AG08395 (cell line): ENCODE measurements at regions not wholly inside any gene's neighbourhood (a gene's known extent, or its start where the extent isn't known, plus 50 kb on each side); places are given as distances from the start of the nearest gene placed in this dataset.

Experiments used
- DNase-seq: peaks from one replicate; pipeline ENCODE4 v3.0.0; 2012; ENCODE audit warnings: mixed read lengths, low spot score

DNA sequence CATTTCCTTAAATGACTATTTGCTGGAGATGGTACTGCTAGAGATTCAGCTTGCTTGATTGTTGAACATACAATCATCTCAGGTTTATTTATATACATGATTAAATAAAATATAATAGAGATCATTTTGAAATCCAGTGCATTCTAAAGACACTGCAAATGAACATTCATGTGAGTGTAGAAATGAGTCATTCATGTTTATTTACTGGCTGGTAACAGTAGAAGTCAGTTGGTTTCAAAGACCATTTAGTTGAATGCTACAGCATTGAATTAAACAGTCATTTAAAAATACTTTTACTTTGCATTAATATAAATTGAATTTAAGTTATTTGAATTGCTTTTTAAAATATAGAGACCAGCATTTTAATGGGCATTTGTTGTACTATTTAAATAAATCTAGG is 551.9 kb upstream of the GOLIM4 start:
- DNase-seq = no peak

GRCh38 chr3:168645180-168645579 is 549.5 kb upstream of the GOLIM4 start:
- DNase-seq = no peak

GRCh38 chr3:168628549-168628948 is 532.8 kb upstream of the GOLIM4 start:
- DNase-seq = no peak

DNA sequence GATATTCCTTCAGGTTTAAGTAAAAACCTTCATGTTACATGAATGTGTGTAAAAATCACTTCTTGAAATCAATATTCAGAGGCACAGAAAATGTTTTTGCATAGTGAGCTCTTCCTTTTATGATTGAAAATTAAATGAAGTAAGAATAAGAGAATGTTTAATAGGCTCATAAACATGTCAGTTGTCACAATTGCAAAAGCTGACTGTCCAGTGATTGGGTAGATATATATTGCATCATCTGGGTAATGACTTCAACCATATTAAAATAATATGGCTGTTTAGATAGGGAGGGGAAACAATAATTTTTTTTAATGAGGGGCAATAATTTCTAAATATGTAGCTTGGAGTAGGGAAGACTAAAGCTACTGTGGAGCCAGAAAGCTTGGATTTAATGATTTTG is 529.8 kb upstream of the GOLIM4 start:
- no peak for DNase-seq

- DNase-seq = no peak
Measured at GRCh38 chr3:168624892-168625448, 529.2 kb upstream of the GOLIM4 start.

GRCh38 chr3:168624195-168624594 is 528.5 kb upstream of the GOLIM4 start:
- no peak for DNase-seq

DNA sequence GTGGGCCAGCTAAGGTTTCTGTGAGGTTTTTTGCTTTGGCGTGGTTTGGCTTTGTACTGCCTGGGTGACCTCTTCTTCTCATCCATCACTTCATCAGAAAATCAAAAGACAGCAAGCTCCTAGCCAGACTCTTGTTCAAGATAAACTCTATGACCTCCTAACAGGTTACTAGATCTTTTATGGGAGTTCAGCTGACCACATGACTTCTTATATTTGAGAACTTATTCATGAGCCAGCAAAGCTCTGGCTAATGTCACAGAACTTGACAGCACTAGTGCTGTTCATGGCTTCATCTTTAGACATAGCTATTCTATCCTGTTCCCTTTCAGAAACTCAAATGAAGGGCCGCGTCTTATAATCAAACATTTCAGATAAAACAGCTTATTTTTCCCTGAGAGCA is 527.1 kb upstream of the GOLIM4 start:
- DNase-seq = no peak

GRCh38 chr3:168620854-168621253 is 525.1 kb upstream of the GOLIM4 start:
- no peak for DNase-seq

DNA sequence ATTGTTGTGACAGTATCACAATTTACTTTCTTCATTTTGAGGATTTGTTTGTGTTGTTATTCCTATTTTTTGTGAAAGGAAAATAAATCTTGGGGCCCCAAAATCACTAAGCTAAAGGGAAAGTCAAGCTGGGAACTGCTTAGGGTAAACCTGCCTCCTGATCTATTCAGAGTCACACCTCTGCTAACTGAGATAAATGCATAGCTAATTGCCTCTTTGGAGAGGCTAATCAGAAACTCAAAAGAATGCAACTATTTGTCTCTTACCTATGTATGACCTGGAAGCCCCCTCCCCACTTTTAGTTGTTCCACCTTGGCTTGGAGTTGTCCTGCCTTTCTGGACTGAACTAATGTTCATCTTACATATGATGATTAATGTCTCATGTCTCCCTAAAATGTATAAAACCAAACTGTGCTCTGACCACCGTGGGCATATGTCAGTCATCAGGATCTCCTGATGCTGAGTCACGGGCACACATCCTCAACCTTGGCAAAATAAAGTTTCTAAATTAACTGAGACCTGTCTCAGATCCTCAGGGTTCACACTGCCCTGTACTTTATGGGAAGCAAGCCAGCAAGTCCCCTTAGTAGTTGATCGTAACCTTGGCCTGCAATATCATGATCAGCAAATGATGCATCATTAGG is 523.2 kb upstream of the GOLIM4 start:
- DNase-seq = no peak

- DNase-seq = no peak
Measured at GRCh38 chr3:168617658-168618057, 521.9 kb upstream of the GOLIM4 start.

DNA sequence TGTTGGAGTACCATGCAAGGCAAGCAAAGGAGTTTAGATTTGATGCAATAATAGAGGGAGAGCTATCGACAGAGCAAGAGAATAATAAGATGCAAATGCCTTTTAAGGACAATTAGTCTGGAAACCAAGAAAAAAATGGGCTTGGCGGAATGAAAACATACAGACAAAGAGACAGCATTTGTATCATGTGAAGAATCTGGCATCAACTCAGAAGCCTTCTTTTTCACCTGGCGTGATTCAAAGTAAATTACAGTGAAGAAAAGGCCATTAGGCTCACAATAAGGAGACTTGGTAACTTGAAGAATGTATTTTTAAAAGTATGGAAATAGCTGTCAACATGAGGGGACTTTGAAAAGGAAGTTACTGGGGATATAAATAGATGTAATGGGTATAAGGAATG is 521.2 kb upstream of the GOLIM4 start:
- no peak for DNase-seq

DNA sequence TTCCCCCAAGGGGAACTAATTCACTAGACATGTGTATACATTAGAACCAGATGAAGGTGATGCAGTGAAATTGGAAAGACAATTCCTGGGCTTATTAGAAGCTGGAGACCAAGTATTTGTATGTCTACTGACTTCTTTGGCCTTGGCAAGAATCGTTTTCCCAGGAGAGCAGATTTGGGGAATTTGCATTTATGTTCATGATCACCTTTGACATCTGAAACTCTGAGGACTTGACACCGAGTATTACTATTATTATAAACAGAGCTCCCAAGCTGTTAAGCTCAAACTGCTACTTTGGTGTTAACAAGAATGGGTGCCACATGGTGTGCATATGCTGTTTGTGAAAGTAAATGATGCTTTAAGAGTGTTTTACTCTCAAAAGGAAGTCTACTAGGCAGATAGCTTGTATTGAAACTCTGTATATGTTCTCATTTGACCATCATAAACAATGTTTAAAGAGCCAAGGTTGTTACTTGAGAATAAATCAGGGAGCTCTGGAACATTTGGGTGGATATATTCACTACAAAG is 519.8 kb upstream of the GOLIM4 start:
- DNase-seq = no peak

- DNase-seq = no peak
Measured at GRCh38 chr3:168613151-168613550, 517.4 kb upstream of the GOLIM4 start.

GRCh38 chr3:168612671-168613070 is 516.9 kb upstream of the GOLIM4 start:
- DNase-seq = no peak

DNA sequence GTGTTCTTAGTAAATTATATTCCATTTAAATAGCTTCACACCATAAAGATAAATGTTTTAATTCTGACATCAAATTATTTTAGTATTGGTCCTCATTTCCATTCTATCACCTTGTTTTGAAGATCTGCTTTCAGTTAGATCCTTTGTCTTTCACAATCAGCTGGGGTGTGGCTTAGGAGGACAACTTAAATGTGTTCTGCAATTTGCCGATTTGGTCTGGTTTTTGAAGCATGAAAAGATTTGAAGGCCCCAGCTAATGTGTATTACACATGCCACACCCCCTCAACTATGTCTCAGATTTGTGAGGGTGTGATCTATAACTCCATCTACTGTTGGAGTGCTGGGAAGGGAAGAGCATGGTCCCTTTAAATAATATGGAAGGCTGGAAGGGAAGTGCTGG is 516.1 kb upstream of the GOLIM4 start:
- DNase-seq = no peak

DNA sequence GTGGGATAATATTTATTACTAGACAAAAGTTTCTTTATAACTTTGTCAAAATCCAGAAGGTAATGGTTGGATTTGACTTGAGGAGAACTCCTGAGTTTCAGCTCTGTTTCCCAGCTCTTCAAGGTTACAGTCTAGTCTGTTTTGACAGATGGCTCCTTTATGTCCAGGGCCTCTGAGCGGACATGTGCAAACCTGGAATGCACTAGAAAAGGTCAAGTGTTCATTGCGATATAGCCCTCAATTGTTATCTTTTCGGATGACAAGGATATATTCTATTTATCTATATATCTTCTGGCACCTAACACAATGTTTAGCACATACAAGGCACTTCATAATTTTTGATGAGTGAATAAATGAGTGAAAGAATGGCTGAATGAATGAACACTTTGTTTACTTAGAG is 513.2 kb upstream of the GOLIM4 start:
- DNase-seq = no peak

DNA sequence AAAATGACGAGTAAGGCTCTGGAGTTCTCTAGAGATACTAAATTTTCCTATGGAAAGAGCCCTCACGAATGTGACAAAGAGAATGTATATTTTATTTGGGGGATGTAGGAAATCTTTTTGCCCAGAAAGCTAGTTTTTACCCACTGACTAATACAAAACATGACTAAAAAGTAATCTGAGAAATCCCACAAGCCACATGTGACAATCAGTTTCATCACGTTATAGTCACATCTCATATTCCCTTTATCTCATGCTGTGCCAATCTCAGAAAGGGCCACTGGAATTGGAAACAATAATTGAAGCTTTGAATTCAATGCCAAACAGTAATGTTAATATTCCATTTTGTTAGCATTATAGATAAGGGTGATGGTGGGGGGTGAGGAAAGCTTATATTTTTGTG is 509.0 kb upstream of the GOLIM4 start:
- no peak for DNase-seq

GRCh38 chr3:168598250-168598649 is 502.5 kb upstream of the GOLIM4 start:
- DNase-seq = no peak

GRCh38 chr3:168596175-168596823 is 500.6 kb upstream of the GOLIM4 start:
- DNase-seq = no peak

- DNase-seq = no peak
Measured at GRCh38 chr3:168591587-168591986, 495.9 kb upstream of the GOLIM4 start.

DNA sequence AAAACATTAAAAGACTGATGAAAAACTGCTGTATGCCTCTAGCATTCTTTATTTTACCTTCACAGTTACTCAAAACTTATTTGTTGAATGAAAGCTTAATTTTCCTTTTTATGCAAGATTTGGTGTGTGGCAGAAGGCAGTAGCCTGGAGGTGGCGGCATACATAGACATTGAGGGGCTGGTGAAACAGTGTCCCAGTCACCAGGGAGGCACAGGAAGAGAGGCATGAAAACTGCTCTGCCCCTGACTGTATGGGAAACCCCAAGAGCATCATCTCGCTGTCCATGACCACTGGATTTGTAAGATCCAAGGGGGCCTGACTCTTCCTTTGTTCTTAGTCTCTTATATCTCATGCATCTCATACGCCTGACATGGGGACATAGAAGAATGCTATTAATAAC is 493.7 kb upstream of the GOLIM4 start:
- no peak for DNase-seq

- no peak for DNase-seq
Measured at GRCh38 chr3:168585544-168585943, 489.8 kb upstream of the GOLIM4 start.

DNA sequence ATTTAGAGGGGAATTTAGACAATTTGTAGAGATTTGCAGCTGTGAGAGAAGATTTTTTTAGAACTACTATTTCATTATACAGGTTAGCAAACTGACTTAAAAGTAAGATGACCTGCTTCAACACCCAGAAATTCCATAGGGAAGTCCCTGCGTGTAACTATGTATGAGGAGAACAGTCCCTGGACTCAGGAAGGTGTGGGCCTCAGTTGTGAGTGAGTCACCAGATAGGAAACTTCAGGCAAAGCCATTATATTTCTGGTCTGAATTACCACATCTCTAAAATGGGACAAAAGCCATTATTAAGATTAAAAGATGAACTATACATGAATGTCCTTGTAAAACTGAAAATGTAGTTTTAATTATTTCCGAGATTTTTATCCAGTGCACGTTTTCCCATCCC is 488.3 kb upstream of the GOLIM4 start:
- DNase-seq = no peak

DNA sequence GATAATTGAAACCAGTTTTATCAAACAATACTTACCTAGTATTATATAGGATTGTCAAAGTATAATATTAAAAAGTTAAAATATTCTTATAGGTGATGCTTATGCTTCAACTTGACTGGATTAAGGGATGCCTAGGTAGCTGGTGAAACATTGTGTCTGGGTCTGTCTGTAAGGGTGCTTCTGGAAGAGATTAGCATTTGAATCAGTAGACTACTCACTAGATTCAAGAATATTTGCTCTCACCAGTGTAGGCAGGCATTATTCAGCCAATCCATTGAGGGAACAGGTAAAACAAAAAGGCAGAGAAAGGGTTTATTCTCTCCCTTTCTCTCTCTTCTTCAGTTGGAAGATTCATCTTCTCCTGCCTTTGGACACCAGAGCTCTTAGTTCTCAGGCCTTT is 486.8 kb upstream of the GOLIM4 start:
- no peak for DNase-seq
